H1 (cell line): ENCODE measurements at regions not wholly inside any gene's neighbourhood (a gene's known extent, or its start where the extent isn't known, plus 50 kb on each side); places are given as distances from the start of the nearest gene placed in this dataset.
A peak's percentile ranks its signal among the peaks of the same experiment; 100 is the strongest.

Experiments
- CTCF ChIA-PET: fragments of 300-600 bp; sonication (Branson Sonifier 250); formaldehyde crosslinking; loops from one replicate; lab custom pipeline; 2021; ENCODE audit not compliant: partially characterized antibody; lab: Charles Lee
- POLR2A ChIA-PET: fragments of 300-600 bp; sonication (Branson Sonifier 250); formaldehyde crosslinking; loops from one replicate; lab custom pipeline; 2021; ENCODE audit warnings: inconsistent platforms; ENCODE audit not compliant: partially characterized antibody; lab: Charles Lee
- DNase-seq, 2 experiments: peaks; one replicate each; pipeline versions ENCODE4 v3.0.0 to v3.0.0-alpha.2; 2010 to 2022; ENCODE audit warnings: low spot score in 2 of 2, low read depth in 1 of 2, mixed read lengths in 1 of 2
- FAIRE-seq: peaks from 2 replicates; lab custom pipeline; 2011; peaks lifted over from hg19 to GRCh38; lab: Jason Lieb, UNC
- H2AFZ ChIP-seq: 2 replicates; pipeline ENCODE4 v1.8.1; 2012; ENCODE audit warnings: low read length, inconsistent platforms
- H2AK5ac ChIP-seq: 2 replicates; pipeline ENCODE4 v1.6.1; 2013; ENCODE audit warnings: low read depth, low read length
- H2BK120ac ChIP-seq: replicated peaks from 2 replicates; pipeline ENCODE3; 2013; ENCODE audit warnings: low read depth, low read length, inconsistent platforms
- H2BK12ac ChIP-seq: 2 replicates; pipeline ENCODE4 v1.6.1; 2013; ENCODE audit warnings: low read depth, low read length
- H2BK15ac ChIP-seq: 2 replicates; pipeline ENCODE4 v1.6.1; 2013; ENCODE audit warnings: low read length
- H2BK20ac ChIP-seq: 2 replicates; pipeline ENCODE4 v1.6.1; 2013; ENCODE audit warnings: low read length
- H2BK5ac ChIP-seq: 2 replicates; pipeline ENCODE4 v1.6.1; 2013; ENCODE audit warnings: low read depth, low read length
- H3K14ac ChIP-seq: 2 replicates; pipeline ENCODE4 v1.6.1; 2013; ENCODE audit warnings: inconsistent platforms; ENCODE audit not compliant: insufficient read length
- H3K18ac ChIP-seq: 2 replicates; pipeline ENCODE4 v1.6.1; 2013; ENCODE audit warnings: low read length; ENCODE audit errors: extremely low read depth
- H3K23ac ChIP-seq: 2 replicates; pipeline ENCODE4 v1.6.1; 2013; ENCODE audit warnings: inconsistent platforms; ENCODE audit not compliant: insufficient read length
- H3K23me2 ChIP-seq: 2 replicates; pipeline ENCODE4 v1.6.1; 2013; ENCODE audit warnings: low read depth, low read length
- H3K27ac ChIP-seq: 2 replicates; pipeline ENCODE4 v1.6.1; 2011; ENCODE audit warnings: low read depth, low read length, inconsistent platforms
- H3K27me3 ChIP-seq, 4 experiments: replicated peaks in 1 of 4; 1 replicate in 1 of 4; 2 replicates in 3 of 4; pipeline versions ENCODE4 v1.6.1 to v1.8.1; 2011 to 2013; ENCODE audit warnings: low read length in 3 of 4, mild to moderate bottlenecking in 3 of 4, inconsistent platforms in 2 of 4, mixed read lengths in 2 of 4, moderate library complexity in 1 of 4; ENCODE audit not compliant: control insufficient read depth in 3 of 4, insufficient read depth in 3 of 4; ENCODE audit errors: extremely low read depth in 1 of 4
- H3K36me3 ChIP-seq, 4 experiments: 2 replicates each; pipeline versions ENCODE4 v1.6.1 to v1.8.1; 2011 to 2013; ENCODE audit warnings: mild to moderate bottlenecking in 4 of 4, low read length in 3 of 4, moderate library complexity in 2 of 4, control low read depth in 1 of 4, inconsistent platforms in 1 of 4; ENCODE audit not compliant: insufficient read depth in 4 of 4, control insufficient read depth in 2 of 4
- H3K4ac ChIP-seq: replicated peaks from 2 replicates; pipeline ENCODE3; 2013; ENCODE audit warnings: low read length, low read depth, mixed read lengths, inconsistent platforms; ENCODE audit not compliant: insufficient read length
- H3K4me1 ChIP-seq, 4 experiments: replicated peaks in 1 of 4; 1 replicate in 1 of 4; 2 replicates in 3 of 4; pipeline versions ENCODE4 v1.6.1 to v1.8.1; 2011 to 2013; ENCODE audit warnings: low read length in 3 of 4, inconsistent platforms in 2 of 4, mixed read lengths in 1 of 4; ENCODE audit not compliant: insufficient read depth in 4 of 4, control insufficient read depth in 3 of 4
- H3K4me2 ChIP-seq, 2 experiments: 2 replicates each; pipeline versions ENCODE4 v1.6.1 to v1.8.1; 2011 to 2013; ENCODE audit warnings: low read depth in 2 of 2, low read length in 2 of 2, control low read depth in 1 of 2, inconsistent platforms in 1 of 2, mild to moderate bottlenecking in 1 of 2; ENCODE audit not compliant: insufficient read depth in 1 of 2
- H3K4me3 ChIP-seq, 4 experiments: fragments of 200-600, 300-600 bp in 1 of 4; sonication (generic), shearing (Covaris generic), sonication (Bioruptor Twin) in 1 of 4; 2 replicates each; pipeline versions ENCODE4 v1.5.1 to v1.8.1; 2011 to 2016; ENCODE audit warnings: low read length in 4 of 4, low read depth in 3 of 4, control low read depth in 2 of 4, inconsistent platforms in 2 of 4, mild to moderate bottlenecking in 2 of 4, mixed read lengths in 1 of 4, moderate library complexity in 1 of 4; ENCODE audit not compliant: insufficient read depth in 2 of 4; ENCODE audit errors: extremely low read depth in 1 of 4
- H3K56ac ChIP-seq: replicated peaks from 2 replicates; pipeline ENCODE3; 2013; ENCODE audit warnings: low read depth, mild to moderate bottlenecking, mixed read lengths, low read length, inconsistent platforms; ENCODE audit not compliant: insufficient read length
- H3K79me1 ChIP-seq: 2 replicates; pipeline ENCODE4 v1.6.1; 2013; ENCODE audit warnings: low read depth, low read length, control low read depth
- H3K79me2 ChIP-seq, 2 experiments: 2 replicates each; pipeline versions ENCODE4 v1.6.1 to v1.8.1; 2012 to 2013; ENCODE audit warnings: low read length in 2 of 2, mild to moderate bottlenecking in 2 of 2, inconsistent platforms in 1 of 2; ENCODE audit not compliant: insufficient read depth in 2 of 2, control insufficient read depth in 1 of 2
- H3K9ac ChIP-seq, 4 experiments: replicated peaks in 1 of 4; 1 replicate in 1 of 4; 2 replicates in 3 of 4; pipeline versions ENCODE4 v1.6.1 to v1.8.1; 2011 to 2013; ENCODE audit warnings: low read depth in 3 of 4, low read length in 3 of 4, control low read depth in 2 of 4, mild to moderate bottlenecking in 2 of 4, moderate library complexity in 2 of 4, inconsistent platforms in 1 of 4; ENCODE audit errors: extremely low read depth in 1 of 4
- H3K9me3 ChIP-seq, 2 experiments: 2 replicates each; pipeline versions ENCODE4 v1.6.1 to v1.8.1; 2012 to 2013; ENCODE audit warnings: mild to moderate bottlenecking in 2 of 2, moderate library complexity in 2 of 2, control low read depth in 1 of 2, inconsistent platforms in 1 of 2, low read depth in 1 of 2, low read length in 1 of 2, mixed read lengths in 1 of 2; ENCODE audit not compliant: insufficient read depth in 2 of 2
- H4K20me1 ChIP-seq, 2 experiments: replicated peaks in 1 of 2; 2 replicates each; pipeline versions ENCODE3 to v1.8.1; 2011 to 2013; ENCODE audit warnings: inconsistent platforms in 2 of 2, low read length in 2 of 2, mild to moderate bottlenecking in 1 of 2; ENCODE audit not compliant: insufficient read depth in 2 of 2, control insufficient read depth in 1 of 2
- H4K5ac ChIP-seq: 2 replicates; pipeline ENCODE4 v1.6.1; 2013; ENCODE audit warnings: low read length, low read depth, mixed read lengths, inconsistent platforms; ENCODE audit not compliant: insufficient read length
- H4K8ac ChIP-seq: 2 replicates; pipeline ENCODE4 v1.8.0; 2013; ENCODE audit warnings: mild to moderate bottlenecking, moderate library complexity, low read length, inconsistent platforms; ENCODE audit not compliant: insufficient read depth; ENCODE audit errors: extremely low read depth
- H4K91ac ChIP-seq: replicated peaks from 2 replicates; pipeline ENCODE3; 2013; ENCODE audit warnings: low read length, mixed read lengths, inconsistent platforms; ENCODE audit not compliant: insufficient read length
- EZH2 ChIP-seq: fragments of 200-600 bp; sonication (generic); IDR thresholded peaks from 2 replicates; pipeline ENCODE4 v1.7.1; 2012; ENCODE audit warnings: low read depth, mild to moderate bottlenecking, moderate library complexity, low read length, inconsistent platforms; ENCODE audit not compliant: severe bottlenecking
- JUND ChIP-seq: IDR thresholded peaks from 2 replicates; pipeline ENCODE4 v1.6.1; 2011; ENCODE audit warnings: mild to moderate bottlenecking, improper control_type of control experiment, low read length
- RNF2 ChIP-seq: fragments of 200-900, 300-1000 bp; sonication (generic); IDR thresholded peaks from 2 replicates; pipeline ENCODE4 v1.7.1; 2016; ENCODE audit warnings: borderline replicate concordance, low read depth, mild to moderate bottlenecking, antibody characterized with exemption, low read length; ENCODE audit not compliant: poor library complexity, severe bottlenecking; ENCODE audit errors: missing control alignments
- SRF ChIP-seq: IDR thresholded peaks from 2 replicates; pipeline ENCODE4 v1.6.1; 2011; ENCODE audit warnings: mild to moderate bottlenecking, low read depth, low read length, moderate library complexity
- SUZ12 ChIP-seq: fragments of 200-600 bp; sonication (generic); IDR thresholded peaks from 2 replicates; pipeline ENCODE4 v1.6.1; 2012; ENCODE audit warnings: mild to moderate bottlenecking, inconsistent platforms, low read length, moderate library complexity, mixed read lengths
- WGBS, 2 experiments: shearing (Covaris generic) in 1 of 2; methylation state at CpG; one replicate each; pipeline versions ENCODE4 v1.1.6 to v1.1.7; 2013 to 2015; ENCODE audit warnings: low lambda C conversion rate in 2 of 2, mixed read lengths in 2 of 2, inconsistent platforms in 1 of 2, low coverage in 1 of 2, missing lambda C conversion rate in 1 of 2; ENCODE audit not compliant: insufficient replicate concordance in 2 of 2, insufficient coverage in 1 of 2, insufficient read length in 1 of 2; ENCODE audit errors: extremely low coverage in 1 of 2, missing lambda C conversion rate in 1 of 2; 5-methylcytosine and 5-hydroxymethylcytosine counted together

DNA sequence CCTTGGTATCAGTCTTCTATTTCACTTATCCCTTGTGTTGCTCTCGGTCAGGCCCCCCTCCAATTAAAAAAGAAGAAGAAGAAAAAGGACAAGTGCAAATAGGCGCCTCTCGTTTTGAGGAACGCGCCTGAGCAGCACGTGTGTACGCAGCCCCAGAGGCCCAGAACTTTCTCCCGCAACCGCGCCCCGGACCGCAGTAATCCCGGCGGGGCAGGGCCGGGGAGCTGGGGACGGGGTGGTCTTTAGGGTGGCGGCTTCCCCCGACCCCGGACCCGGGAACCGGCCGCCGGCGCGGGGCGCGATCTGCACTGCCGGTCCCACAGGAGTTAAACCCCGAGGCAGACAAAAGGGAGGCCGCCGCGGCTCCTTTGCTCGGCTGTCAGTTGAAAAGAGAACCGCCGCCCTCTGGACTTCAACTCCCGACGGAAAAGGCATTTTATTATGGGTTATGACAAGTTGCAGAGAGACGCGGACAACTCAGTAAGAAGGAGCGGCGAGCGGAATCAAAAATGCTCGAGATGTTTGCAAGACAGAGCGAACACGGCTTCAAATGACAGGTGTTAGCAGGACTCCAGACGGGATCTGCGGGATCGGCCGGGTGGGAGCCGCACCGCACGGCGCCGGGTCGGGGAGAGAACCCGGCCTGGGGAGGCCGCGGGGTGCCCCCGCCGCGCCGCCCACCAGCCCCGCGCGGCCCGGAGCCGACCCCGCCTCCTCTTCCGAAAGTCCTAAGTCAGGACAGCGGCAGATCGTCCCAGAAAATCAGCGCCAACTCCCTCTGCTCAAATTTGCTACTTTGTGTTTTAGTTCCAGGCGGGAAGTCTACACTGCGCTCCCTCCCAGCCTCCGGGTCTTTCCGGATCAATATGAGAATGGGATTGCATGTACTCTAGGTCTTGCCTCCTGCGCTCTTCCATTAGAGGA is 79.0 kb downstream of the NR2F2 start:
- H3K4me2 ChIP-seq = peak overlapping the region; percentile 49 to 52
- H3K9ac ChIP-seq = no peak overlapping the region
- WGBS, 2 experiments = 2% methylated on average over 60 of the region's 77 CpGs; no CpG with 5 or more reads in 1 of the 2 experiments
- H3K23me2 ChIP-seq = peaks cover 2% of the 10 kb centered on the region; the same call in 1 of the 2 replicates
- H4K91ac ChIP-seq = no peak overlapping the region
- H2BK15ac ChIP-seq = no peak overlapping the region
- DNase-seq = peak in 1 of 2 experiments; percentile 64
- peak overlapping the region in 1 of 4 experiments; percentile 46; a peak in 3 of 8 replicates for H3K4me3 ChIP-seq
- no peak overlapping the region for H2AK5ac ChIP-seq
- H4K8ac ChIP-seq = no peak overlapping the region; the same call in 1 of the 2 replicates
- no peak overlapping the region for H2BK5ac ChIP-seq
- no peaks in the 10 kb centered on the region for H3K79me1 ChIP-seq
- CTCF ChIA-PET = interaction anchor here (1.3 kb wide), 2 partner anchors 39 to 52 kb away, joined by 3 to 5 read pairs; no protein-coding TSS in a partner anchor
- H3K56ac ChIP-seq = no peak overlapping the region
- H2AFZ ChIP-seq = no peak overlapping the region
- peaks cover 83 to 100% (median 94%) of the 10 kb centered on the region in 4 experiments for H3K27me3 ChIP-seq
- TF ChIP-seq RNF2 (peak; percentile 72), EZH2 (peak; percentile 97), JUND (no peak), SUZ12 (peak; percentile 94), SRF (no peak)
- H3K27ac ChIP-seq = no peak overlapping the region
- no peaks in the 10 kb centered on the region; a peak in 1 of 4 replicates for H3K9me3 ChIP-seq
- peaks cover 16 to 25% of the 10 kb centered on the region in 2 experiments for H4K20me1 ChIP-seq
- no peak overlapping the region for H4K5ac ChIP-seq
- H3K4ac ChIP-seq = no peak overlapping the region
- peaks cover 0 to 2% (median 0%) of the 10 kb centered on the region in 4 experiments; a peak in 1 of 8 replicates for H3K36me3 ChIP-seq
- H2BK12ac ChIP-seq = no peak overlapping the region
- no peak for FAIRE-seq
- no peaks in the 10 kb centered on the region for H3K79me2 ChIP-seq
- POLR2A ChIA-PET = interaction anchor here (1.5 kb wide), 1 partner anchor 55 kb away, joined by 3 read pairs; no protein-coding TSS in a partner anchor
- no peak overlapping the region for H3K14ac ChIP-seq
- H2BK120ac ChIP-seq = no peak overlapping the region
- H3K18ac ChIP-seq = no peak overlapping the region
- no peak overlapping the region for H2BK20ac ChIP-seq
- peaks cover 0 to 3% (median 1%) of the 10 kb centered on the region in 4 experiments; a peak in 3 of 7 replicates for H3K4me1 ChIP-seq
- no peak overlapping the region for H3K23ac ChIP-seq
